Ishikawa (cell line): ENCODE measurements at regions not wholly inside any gene's neighbourhood (a gene's known extent, or its start where the extent isn't known, plus 50 kb on each side); places are given as distances from the start of the nearest gene placed in this dataset.

Experiments used
- CEBPB ChIP-seq: IDR thresholded peaks from 2 replicates; pipeline ENCODE4 v1.6.1; 2012
- CREB1 ChIP-seq: IDR thresholded peaks from 2 replicates; pipeline ENCODE4 v1.6.1; 2012; ENCODE audit warnings: low read depth
- EGR1 ChIP-seq: IDR thresholded peaks from 2 replicates; pipeline ENCODE4 v1.6.1; 2012
- EP300 ChIP-seq: IDR thresholded peaks from 2 replicates; pipeline ENCODE4 v1.6.1; 2012; ENCODE audit warnings: borderline replicate concordance
- FOXM1 ChIP-seq: IDR thresholded peaks from 2 replicates; pipeline ENCODE4 v1.6.1; 2012; ENCODE audit warnings: low read depth, borderline replicate concordance
- NFIC ChIP-seq: IDR thresholded peaks from 2 replicates; pipeline ENCODE4 v1.6.1; 2012
- RAD21 ChIP-seq: IDR thresholded peaks from 2 replicates; pipeline ENCODE4 v1.6.1; 2012; ENCODE audit warnings: low read depth
- TAF1 ChIP-seq: IDR thresholded peaks from 2 replicates; pipeline ENCODE4 v1.6.1; 2012; ENCODE audit warnings: low read depth, mild to moderate bottlenecking
- TCF12 ChIP-seq: IDR thresholded peaks from 2 replicates; pipeline ENCODE4 v1.6.1; 2012; ENCODE audit warnings: low read depth
- TEAD4 ChIP-seq: IDR thresholded peaks from 2 replicates; pipeline ENCODE4 v1.6.1; 2012
- YY1 ChIP-seq: IDR thresholded peaks from 2 replicates; pipeline ENCODE4 v1.6.1; 2012; ENCODE audit warnings: low read depth
- ZBTB7A ChIP-seq: IDR thresholded peaks from 2 replicates; pipeline ENCODE4 v1.6.1; 2012; ENCODE audit warnings: low read depth
- TF ChIP-seq, protein P1 (sequence below): IDR thresholded peaks from 2 replicates; pipeline ENCODE4 v1.6.1; 2012
- TF ChIP-seq, protein P2 (sequence below): IDR thresholded peaks from 2 replicates; pipeline ENCODE4 v1.6.1; 2012; ENCODE audit warnings: low read depth, mild to moderate bottlenecking
- TF ChIP-seq, protein P3 (sequence below): IDR thresholded peaks from 2 replicates; pipeline ENCODE4 v1.6.1; 2012

- TF ChIP-seq NFIC (no peak), CREB1 (no peak)
These were observed 395.9 kb downstream of the DTWD2 start for GRCh38 chr5:118592229-118593002.

GRCh38 chr5:118590806-118591205 lies 397.5 kb downstream of the DTWD2 start:
- TF ChIP-seq FOXM1, result no peak
- TF ChIP-seq TAF1, result no peak
- TF ChIP-seq, protein P1, sequence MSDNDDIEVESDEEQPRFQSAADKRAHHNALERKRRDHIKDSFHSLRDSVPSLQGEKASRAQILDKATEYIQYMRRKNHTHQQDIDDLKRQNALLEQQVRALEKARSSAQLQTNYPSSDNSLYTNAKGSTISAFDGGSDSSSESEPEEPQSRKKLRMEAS, result no peak
- no peak for TF ChIP-seq TEAD4
- TF ChIP-seq CREB1, result no peak
- no peak for TF ChIP-seq RAD21
- no peak for TF ChIP-seq EGR1
- no peak for TF ChIP-seq YY1
- no peak for TF ChIP-seq CEBPB
- TF ChIP-seq ZBTB7A, result no peak

DNA sequence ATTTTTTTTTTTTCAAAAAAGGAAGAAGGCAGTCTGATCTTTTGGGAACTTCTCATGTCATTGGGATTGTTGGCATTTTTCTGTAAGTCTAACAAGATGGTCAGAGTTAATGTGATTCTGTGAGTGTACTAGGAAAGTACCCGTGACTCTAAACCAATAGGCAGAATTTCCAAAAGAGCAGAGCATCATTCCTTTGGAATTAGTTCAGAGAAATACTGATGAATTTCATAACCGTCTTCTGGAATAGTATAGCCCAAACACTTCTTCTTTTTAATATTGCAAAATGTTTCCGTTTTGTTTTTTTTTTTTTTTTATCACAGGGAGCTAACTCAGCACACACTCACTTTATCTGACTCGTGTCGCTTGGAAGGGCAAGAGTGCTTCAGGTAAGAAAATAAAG lies 407.4 kb downstream of the DTWD2 start:
- TF ChIP-seq, protein P2, sequence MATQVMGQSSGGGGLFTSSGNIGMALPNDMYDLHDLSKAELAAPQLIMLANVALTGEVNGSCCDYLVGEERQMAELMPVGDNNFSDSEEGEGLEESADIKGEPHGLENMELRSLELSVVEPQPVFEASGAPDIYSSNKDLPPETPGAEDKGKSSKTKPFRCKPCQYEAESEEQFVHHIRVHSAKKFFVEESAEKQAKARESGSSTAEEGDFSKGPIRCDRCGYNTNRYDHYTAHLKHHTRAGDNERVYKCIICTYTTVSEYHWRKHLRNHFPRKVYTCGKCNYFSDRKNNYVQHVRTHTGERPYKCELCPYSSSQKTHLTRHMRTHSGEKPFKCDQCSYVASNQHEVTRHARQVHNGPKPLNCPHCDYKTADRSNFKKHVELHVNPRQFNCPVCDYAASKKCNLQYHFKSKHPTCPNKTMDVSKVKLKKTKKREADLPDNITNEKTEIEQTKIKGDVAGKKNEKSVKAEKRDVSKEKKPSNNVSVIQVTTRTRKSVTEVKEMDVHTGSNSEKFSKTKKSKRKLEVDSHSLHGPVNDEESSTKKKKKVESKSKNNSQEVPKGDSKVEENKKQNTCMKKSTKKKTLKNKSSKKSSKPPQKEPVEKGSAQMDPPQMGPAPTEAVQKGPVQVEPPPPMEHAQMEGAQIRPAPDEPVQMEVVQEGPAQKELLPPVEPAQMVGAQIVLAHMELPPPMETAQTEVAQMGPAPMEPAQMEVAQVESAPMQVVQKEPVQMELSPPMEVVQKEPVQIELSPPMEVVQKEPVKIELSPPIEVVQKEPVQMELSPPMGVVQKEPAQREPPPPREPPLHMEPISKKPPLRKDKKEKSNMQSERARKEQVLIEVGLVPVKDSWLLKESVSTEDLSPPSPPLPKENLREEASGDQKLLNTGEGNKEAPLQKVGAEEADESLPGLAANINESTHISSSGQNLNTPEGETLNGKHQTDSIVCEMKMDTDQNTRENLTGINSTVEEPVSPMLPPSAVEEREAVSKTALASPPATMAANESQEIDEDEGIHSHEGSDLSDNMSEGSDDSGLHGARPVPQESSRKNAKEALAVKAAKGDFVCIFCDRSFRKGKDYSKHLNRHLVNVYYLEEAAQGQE, result no peak
- TF ChIP-seq FOXM1 (no peak), EP300 (no peak), NFIC (no peak), TAF1 (no peak), RAD21 (no peak), TEAD4 (no peak), YY1 (no peak)
- TF ChIP-seq, protein P1, result no peak
- TF ChIP-seq, protein P3, sequence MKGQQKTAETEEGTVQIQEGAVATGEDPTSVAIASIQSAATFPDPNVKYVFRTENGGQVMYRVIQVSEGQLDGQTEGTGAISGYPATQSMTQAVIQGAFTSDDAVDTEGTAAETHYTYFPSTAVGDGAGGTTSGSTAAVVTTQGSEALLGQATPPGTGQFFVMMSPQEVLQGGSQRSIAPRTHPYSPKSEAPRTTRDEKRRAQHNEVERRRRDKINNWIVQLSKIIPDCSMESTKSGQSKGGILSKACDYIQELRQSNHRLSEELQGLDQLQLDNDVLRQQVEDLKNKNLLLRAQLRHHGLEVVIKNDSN, result no peak

DNA sequence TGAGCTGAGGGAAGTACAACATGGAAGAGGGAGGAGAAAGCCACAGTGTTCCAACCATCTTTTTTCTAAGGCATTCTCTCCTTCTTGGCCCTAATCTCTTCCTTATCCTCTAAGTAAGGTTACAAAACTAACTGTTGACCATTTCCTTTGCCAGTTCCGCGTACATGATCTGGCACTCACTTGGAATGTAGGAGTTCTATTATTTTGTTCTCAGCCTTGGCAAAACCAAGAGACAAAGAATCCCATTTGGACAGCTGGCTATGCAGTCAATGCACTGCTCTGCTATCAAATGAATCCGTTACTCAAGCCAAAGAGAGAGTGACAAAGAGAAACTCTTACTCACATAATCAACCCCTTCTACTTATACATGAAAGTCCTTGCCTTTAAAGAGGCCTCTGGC lies 410.3 kb downstream of the DTWD2 start:
- TF ChIP-seq CREB1 (no peak), TAF1 (no peak), RAD21 (no peak), TCF12 (no peak), TEAD4 (no peak), YY1 (no peak), FOXM1 (no peak), CEBPB (no peak), NFIC (no peak), EGR1 (no peak), ZBTB7A (no peak), EP300 (no peak)
- TF ChIP-seq, protein P2, result no peak
- TF ChIP-seq, protein P1, result no peak
- TF ChIP-seq, protein P3, result no peak

- TF ChIP-seq EGR1, result no peak
These were observed 410.7 kb downstream of the DTWD2 start for GRCh38 chr5:118577621-118578020.

DNA sequence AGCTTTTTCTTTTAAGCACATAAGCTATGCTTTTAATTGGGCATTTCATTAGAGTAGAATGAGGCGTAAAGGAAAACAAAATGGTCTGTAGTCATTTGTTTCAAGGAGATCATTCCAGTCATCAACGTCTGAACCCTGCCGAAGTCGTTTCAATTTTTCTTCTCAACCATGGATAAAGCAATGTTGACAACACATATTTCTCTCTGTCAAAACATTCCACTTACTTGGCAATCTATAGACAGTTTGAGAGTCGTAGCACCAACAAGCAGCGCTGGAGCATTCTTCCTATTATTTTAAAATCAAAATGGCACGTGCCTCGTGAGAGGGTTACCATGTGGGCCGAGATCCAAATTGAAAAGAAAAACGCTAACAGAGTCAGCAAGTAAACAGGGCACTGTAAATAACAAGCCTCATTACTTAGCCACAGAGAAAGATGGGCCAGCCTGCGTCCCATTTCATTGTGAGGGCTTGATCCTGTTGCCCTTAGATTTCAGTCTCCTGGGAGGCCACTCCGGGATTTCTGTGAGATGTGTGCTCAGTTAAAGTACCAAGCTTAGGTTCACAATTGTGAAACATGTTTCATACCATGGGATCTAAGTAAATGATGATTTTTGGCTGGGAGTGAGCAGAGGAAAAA lies 422.9 kb downstream of the DTWD2 start:
- TF ChIP-seq TEAD4 (no peak), TCF12 (no peak), TAF1 (no peak), NFIC (no peak), EGR1 (no peak), EP300 (no peak), CREB1 (no peak), FOXM1 (no peak), YY1 (no peak), CEBPB (no peak)
- TF ChIP-seq, protein P3, result no peak
- TF ChIP-seq, protein P2, result no peak
- TF ChIP-seq, protein P1, result no peak
